ENCODE measurements at regions not wholly inside any gene's neighbourhood (a gene's known extent, or its start where the extent isn't known, plus 50 kb on each side); places are given as distances from the start of the nearest gene placed in this dataset.

GRCh38 chr7:46424934-46425333 lies 503.9 kb upstream of the IGFBP3 start:
- peak in 3 of 5 donors; percentile 28 to 79 (median 69) for DNase-seq
- no peak overlapping the region for H3K4me3 ChIP-seq (ENCODE audit: low read length in 3 of 3)
- H3K36me3 ChIP-seq (ENCODE audit: control insufficient read depth in 2 of 3, insufficient read depth in 3 of 3, low read length in 3 of 3) = no peaks in the 10 kb centered on the region
- H3K4me1 ChIP-seq (ENCODE audit: control insufficient read depth in 2 of 3, insufficient read depth in 2 of 3, low read depth in 1 of 3, low read length in 3 of 3) = no peaks in the 10 kb centered on the region
- H3K27ac ChIP-seq (ENCODE audit: low read depth in 2 of 2, low read length in 2 of 2) = no peak overlapping the region
- no peak for FAIRE-seq
- no peak for TF ChIP-seq CTCF (IDR thresholded peaks at IDR 0.05; ENCODE audit: borderline replicate concordance, extremely low read depth, insufficient read depth)
- H3K9ac ChIP-seq (ENCODE audit: low read length in 3 of 3) = no peak overlapping the region
- H3K27me3 ChIP-seq (ENCODE audit: control insufficient read depth, insufficient read depth, low read length) = no peaks in the 10 kb centered on the region
- intact Hi-C loops (cut with DNase I) = no loop called here
- no peaks in the 10 kb centered on the region for H3K9me3 ChIP-seq (ENCODE audit: control insufficient read depth in 2 of 3, insufficient read depth in 1 of 3, low read length in 3 of 3)

GRCh38 chr7:46421441-46422230 lies 500.6 kb upstream of the IGFBP3 start:
- intact Hi-C loops (cut with DNase I) = no loop called here
- no peak overlapping the region for H3K27ac ChIP-seq (ENCODE audit: low read depth in 2 of 2, low read length in 2 of 2)
- no peaks in the 10 kb centered on the region for H3K27me3 ChIP-seq (ENCODE audit: control insufficient read depth, insufficient read depth, low read length)
- H3K9ac ChIP-seq (ENCODE audit: low read length in 3 of 3) = no peak overlapping the region
- H3K9me3 ChIP-seq (ENCODE audit: control insufficient read depth in 2 of 3, insufficient read depth in 1 of 3, low read length in 3 of 3) = no peaks in the 10 kb centered on the region
- no peak for FAIRE-seq
- DNase-seq = no peak
- no peak for TF ChIP-seq CTCF (IDR thresholded peaks at IDR 0.05; ENCODE audit: borderline replicate concordance, extremely low read depth, insufficient read depth)
- no peaks in the 10 kb centered on the region for H3K36me3 ChIP-seq (ENCODE audit: control insufficient read depth in 2 of 3, insufficient read depth in 3 of 3, low read length in 3 of 3)
- H3K4me3 ChIP-seq (ENCODE audit: low read length in 3 of 3) = no peak overlapping the region
- no peaks in the 10 kb centered on the region for H3K4me1 ChIP-seq (ENCODE audit: control insufficient read depth in 2 of 3, insufficient read depth in 2 of 3, low read depth in 1 of 3, low read length in 3 of 3)

GRCh38 chr7:46414946-46415345 lies 493.9 kb upstream of the IGFBP3 start:
- FAIRE-seq (no peak), DNase-seq (peak in 1 of 5 donors; percentile 14)
- Histone ChIP-seq H3K4me3 (ENCODE audit: low read length in 3 of 3) (no peak overlapping the region), H3K9me3 (ENCODE audit: control insufficient read depth in 2 of 3, insufficient read depth in 1 of 3, low read length in 3 of 3) (no peaks in the 10 kb centered on the region), H3K27me3 (ENCODE audit: control insufficient read depth, insufficient read depth, low read length) (no peaks in the 10 kb centered on the region), H3K27ac (ENCODE audit: low read depth in 2 of 2, low read length in 2 of 2) (no peak overlapping the region), H3K36me3 (ENCODE audit: control insufficient read depth in 2 of 3, insufficient read depth in 3 of 3, low read length in 3 of 3) (no peaks in the 10 kb centered on the region), H3K4me1 (ENCODE audit: control insufficient read depth in 2 of 3, insufficient read depth in 2 of 3, low read depth in 1 of 3, low read length in 3 of 3) (no peaks in the 10 kb centered on the region), H3K9ac (ENCODE audit: low read length in 3 of 3) (no peak overlapping the region)
- no peak for TF ChIP-seq CTCF (IDR thresholded peaks at IDR 0.05; ENCODE audit: borderline replicate concordance, extremely low read depth, insufficient read depth)
- intact Hi-C loops (cut with DNase I) = no loop called here
